ENCODE measurements at regions not wholly inside any gene's neighbourhood (a gene's known extent, or its start where the extent isn't known, plus 50 kb on each side); places are given as distances from the start of the nearest gene placed in this dataset.

DNA sequence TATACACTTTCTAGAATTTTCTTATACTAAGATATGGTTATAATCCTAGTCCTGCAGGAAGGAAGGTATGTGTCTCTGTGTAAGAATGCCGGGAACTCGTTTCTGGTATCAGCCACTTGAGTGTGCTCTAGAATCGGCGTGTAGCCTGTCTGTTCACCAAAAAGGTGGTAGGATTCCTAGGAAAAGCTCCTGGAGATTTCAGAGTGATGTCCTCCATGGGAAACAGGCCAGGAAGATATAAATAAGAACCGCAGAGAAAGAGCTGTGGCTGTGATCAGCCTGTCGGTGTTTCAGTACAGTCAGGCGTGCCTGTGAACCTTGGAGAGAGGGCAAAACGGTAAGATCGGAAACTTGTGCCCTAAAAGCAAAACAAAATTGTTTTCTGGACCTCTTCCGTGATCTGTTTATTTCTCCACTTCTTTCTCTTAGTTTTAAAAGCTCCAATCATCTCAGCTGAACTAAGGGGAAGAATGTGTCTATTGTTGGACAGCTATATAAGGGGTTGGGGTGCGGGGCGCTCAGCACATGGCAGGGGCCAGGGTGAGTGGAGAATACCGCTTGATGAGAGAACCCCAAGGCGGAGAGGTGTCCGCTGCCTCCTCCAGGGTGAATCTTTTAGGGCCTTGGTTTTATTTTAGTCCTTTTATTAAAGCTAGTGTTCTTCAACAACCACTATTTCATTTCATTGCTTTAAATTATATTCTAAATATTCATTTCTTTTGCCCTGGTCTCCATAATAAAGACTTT, 303.8 kb upstream of the TENM3 start:
- no peaks in the 10 kb centered on the region for H3K36me3 Mint-ChIP-seq (ENCODE audit: low read depth)
- H3K27ac Mint-ChIP-seq, result peak overlapping the region; percentile 23 to 43 (median 36)
- no peak for TF ChIP-seq CTCF (IDR thresholded peaks at IDR 0.05; ENCODE audit: unreplicated experiment in 3 of 3)
- H3K4me1 Mint-ChIP-seq, result peaks cover 5% of the 10 kb centered on the region
- no peak overlapping the region for H3K4me3 Mint-ChIP-seq
- no peaks in the 10 kb centered on the region for H3K9me3 Mint-ChIP-seq
- H3K27me3 Mint-ChIP-seq (ENCODE audit: low read depth), result no peaks in the 10 kb centered on the region

DNA sequence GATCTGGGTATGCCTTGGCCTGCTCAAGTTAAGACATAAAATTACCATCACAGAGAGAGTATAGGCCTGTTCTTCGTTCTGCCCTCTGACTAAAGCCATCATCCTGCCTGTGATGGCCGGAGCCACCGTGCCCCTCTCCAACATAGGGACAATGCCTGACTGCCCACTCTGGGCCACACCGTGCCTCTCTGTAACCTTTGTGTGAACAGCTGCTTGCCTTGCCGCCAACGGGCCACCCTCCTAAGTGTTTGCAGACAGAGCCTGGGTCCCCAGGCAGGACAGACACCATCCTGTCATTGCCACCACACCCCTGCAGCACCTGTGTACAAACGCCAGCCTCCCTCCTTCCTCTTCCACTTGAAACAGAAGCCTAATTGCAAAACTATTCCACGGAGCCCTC, 298.7 kb upstream of the TENM3 start:
- Mint-ChIP-seq H3K27ac (no peak overlapping the region), H3K9me3 (no peaks in the 10 kb centered on the region)
- no peak for TF ChIP-seq CTCF (IDR thresholded peaks at IDR 0.05; ENCODE audit: unreplicated experiment in 3 of 3)

GRCh38 chr4:181946902-181947301, 296.3 kb upstream of the TENM3 start:
- Mint-ChIP-seq H3K27me3 (ENCODE audit: low read depth) (no peaks in the 10 kb centered on the region), H3K9me3 (no peaks in the 10 kb centered on the region), H3K4me1 (peaks cover 2% of the 10 kb centered on the region), H3K36me3 (ENCODE audit: low read depth) (no peaks in the 10 kb centered on the region), H3K27ac (no peak overlapping the region), H3K4me3 (no peak overlapping the region)
- no peak for TF ChIP-seq CTCF (IDR thresholded peaks at IDR 0.05; ENCODE audit: unreplicated experiment in 3 of 3)

More for the DNA sequence above, 298.7 kb upstream of the TENM3 start:
- Mint-ChIP-seq H3K4me3 (no peak overlapping the region), H3K36me3 (ENCODE audit: low read depth) (no peaks in the 10 kb centered on the region), H3K4me1 (no peaks in the 10 kb centered on the region), H3K27me3 (ENCODE audit: low read depth) (no peaks in the 10 kb centered on the region)

DNA sequence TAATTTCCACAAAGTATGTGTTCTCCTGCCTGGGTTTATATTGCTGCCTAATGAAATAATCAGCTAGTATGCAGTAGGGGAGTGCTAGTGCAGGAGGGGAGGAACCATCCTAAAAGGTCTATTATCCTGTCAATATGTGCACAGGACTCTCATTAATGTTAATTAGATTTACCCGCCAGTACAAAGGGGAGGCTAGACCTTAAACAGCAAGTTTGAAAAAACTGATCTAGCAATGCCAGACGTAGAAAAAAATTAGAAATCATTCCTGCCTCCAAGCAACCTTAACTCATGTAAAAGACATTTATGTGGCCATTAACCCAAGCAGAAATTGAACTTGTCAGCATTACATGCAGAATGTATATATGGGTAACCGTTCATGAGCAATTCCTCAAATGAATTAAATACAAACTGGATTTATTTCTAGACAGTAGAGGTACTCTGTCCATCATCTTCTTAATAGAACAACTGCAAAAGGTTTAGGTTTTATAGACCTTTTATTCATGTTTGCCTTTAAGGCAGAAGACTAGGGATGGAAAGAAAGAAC, 294.3 kb upstream of the TENM3 start:
- Mint-ChIP-seq H3K9me3 (no peaks in the 10 kb centered on the region), H3K27me3 (ENCODE audit: low read depth) (no peaks in the 10 kb centered on the region), H3K4me3 (no peak overlapping the region), H3K4me1 (peaks cover 12% of the 10 kb centered on the region), H3K36me3 (ENCODE audit: low read depth) (no peaks in the 10 kb centered on the region), H3K27ac (peak overlapping the region in 2 of 3 experiments; percentile 61 to 79)
- no peak for TF ChIP-seq CTCF (IDR thresholded peaks at IDR 0.05; ENCODE audit: unreplicated experiment in 3 of 3)

DNA sequence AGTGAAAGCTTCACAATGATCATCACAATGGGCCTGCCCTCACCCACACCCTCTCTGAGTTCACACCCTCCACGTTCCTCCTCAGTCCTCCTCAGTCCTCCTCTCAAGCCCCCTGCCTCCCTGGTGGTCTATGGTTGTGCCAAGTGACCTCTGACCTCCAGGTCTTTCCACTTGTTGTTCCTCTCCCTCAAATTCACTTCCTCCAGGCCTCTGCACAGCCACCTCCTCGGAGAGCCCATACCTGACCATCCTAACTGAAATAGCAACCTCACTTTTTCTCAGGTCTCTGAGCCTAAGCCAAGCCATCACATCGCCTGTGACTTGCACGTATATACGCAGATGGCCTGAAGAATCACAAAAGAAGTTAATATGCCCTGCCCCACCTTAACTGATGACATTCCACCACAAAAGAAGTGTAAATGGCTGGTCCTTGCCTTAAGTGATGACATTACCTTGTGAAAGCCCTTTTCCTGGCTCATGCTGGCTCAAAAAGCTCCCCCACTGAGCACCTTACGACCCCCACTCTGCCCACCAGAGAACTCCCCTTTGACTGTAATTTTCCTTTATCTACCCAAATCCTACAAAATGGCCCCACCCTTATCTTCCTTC, 293.4 kb upstream of the TENM3 start:
- H3K27me3 Mint-ChIP-seq (ENCODE audit: low read depth), result no peaks in the 10 kb centered on the region
- no peak overlapping the region for H3K27ac Mint-ChIP-seq
- no peaks in the 10 kb centered on the region for H3K36me3 Mint-ChIP-seq (ENCODE audit: low read depth)
- no peaks in the 10 kb centered on the region for H3K9me3 Mint-ChIP-seq
- no peak overlapping the region for H3K4me3 Mint-ChIP-seq
- no peak for TF ChIP-seq CTCF (IDR thresholded peaks at IDR 0.05; ENCODE audit: unreplicated experiment in 3 of 3)
- peaks cover 12% of the 10 kb centered on the region for H3K4me1 Mint-ChIP-seq
